Transverse colon (tissue), 3 donors: ENCODE measurements at regions not wholly inside any gene's neighbourhood (a gene's known extent, or its start where the extent isn't known, plus 50 kb on each side); places are given as distances from the start of the nearest gene placed in this dataset.

Experiments
- POLR2A ChIP-seq: fragments of 450-650 bp; IDR thresholded peaks from one replicate; pipeline ENCODE4 v1.6.1; 2016; ENCODE audit warnings: antibody characterized with exemption, mild to moderate bottlenecking, moderate library complexity
- TF ChIP-seq, protein P1 (sequence below), 5 experiments: fragments of 200-600 bp in 3 of 5; fragments of 450-650 bp in 2 of 5; sonication (generic) in 3 of 5; IDR thresholded peaks; 1 replicate in 2 of 5; 2 replicates in 3 of 5; pipeline ENCODE4 v1.5.1; 2016 to 2017; ENCODE audit warnings: antibody characterized with exemption in 5 of 5, inconsistent platforms in 3 of 5, mild to moderate bottlenecking in 2 of 5, moderate library complexity in 1 of 5

DNA sequence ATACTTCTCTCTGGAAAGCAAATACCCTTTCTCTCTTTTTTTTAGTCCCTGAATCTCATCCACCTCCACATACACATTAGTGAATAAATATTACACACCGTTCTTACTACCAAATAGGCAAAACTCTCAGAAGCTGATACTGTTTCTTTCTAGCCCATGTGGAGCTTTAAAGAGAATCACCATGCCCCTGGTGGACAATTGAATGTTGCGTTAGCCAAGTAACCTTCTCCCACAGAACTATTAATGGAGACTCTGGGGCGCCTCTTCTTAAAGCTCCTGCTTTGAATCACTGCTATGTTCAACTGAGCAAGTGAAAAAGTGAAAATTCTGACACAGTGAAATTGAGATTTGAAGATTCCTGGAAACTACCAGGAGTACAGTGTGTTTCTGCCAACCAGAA, 522.8 kb upstream of the CDH7 start:
- no peak for TF ChIP-seq POLR2A
- TF ChIP-seq, protein P1, sequence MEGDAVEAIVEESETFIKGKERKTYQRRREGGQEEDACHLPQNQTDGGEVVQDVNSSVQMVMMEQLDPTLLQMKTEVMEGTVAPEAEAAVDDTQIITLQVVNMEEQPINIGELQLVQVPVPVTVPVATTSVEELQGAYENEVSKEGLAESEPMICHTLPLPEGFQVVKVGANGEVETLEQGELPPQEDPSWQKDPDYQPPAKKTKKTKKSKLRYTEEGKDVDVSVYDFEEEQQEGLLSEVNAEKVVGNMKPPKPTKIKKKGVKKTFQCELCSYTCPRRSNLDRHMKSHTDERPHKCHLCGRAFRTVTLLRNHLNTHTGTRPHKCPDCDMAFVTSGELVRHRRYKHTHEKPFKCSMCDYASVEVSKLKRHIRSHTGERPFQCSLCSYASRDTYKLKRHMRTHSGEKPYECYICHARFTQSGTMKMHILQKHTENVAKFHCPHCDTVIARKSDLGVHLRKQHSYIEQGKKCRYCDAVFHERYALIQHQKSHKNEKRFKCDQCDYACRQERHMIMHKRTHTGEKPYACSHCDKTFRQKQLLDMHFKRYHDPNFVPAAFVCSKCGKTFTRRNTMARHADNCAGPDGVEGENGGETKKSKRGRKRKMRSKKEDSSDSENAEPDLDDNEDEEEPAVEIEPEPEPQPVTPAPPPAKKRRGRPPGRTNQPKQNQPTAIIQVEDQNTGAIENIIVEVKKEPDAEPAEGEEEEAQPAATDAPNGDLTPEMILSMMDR (IDR thresholded peaks at IDR 0.05): no peak
